GM23248 (cell line): ENCODE measurements at regions not wholly inside any gene's neighbourhood (a gene's known extent, or its start where the extent isn't known, plus 50 kb on each side); places are given as distances from the start of the nearest gene placed in this dataset.

ENCODE experiments used
- EZH2 ChIP-seq: fragments of 200-600 bp; sonication (generic); IDR thresholded peaks from 2 replicates; pipeline ENCODE4 v1.6.1; 2018; ENCODE audit warnings: antibody characterized with exemption, mild to moderate bottlenecking; ENCODE audit not compliant: insufficient read depth, poor library complexity, severe bottlenecking
- EZH2phosphoT487 ChIP-seq: fragments of 200-600 bp; sonication (generic); IDR thresholded peaks from 2 replicates; pipeline ENCODE4 v1.6.1; 2018; ENCODE audit warnings: antibody characterized with exemption, moderate library complexity, mild to moderate bottlenecking, low read depth; ENCODE audit not compliant: insufficient read depth

GRCh38 chr1:90413519-90413918, 303.6 kb downstream of the BARHL2 start:
- TF ChIP-seq EZH2phosphoT487 (no peak), EZH2 (no peak)
